D721Med (cell line): ENCODE measurements at regions not wholly inside any gene's neighbourhood (a gene's known extent, or its start where the extent isn't known, plus 50 kb on each side); places are given as distances from the start of the nearest gene placed in this dataset.
A peak's percentile ranks its signal among the peaks of the same experiment; 100 is the strongest.
"Not testable (repeated sequence)": the region's sequence is repeated elsewhere in the genome, so short reads cannot be mapped to it uniquely, and the experiment has no call there.

ENCODE experiments used
- DNase-seq: peaks from one replicate; pipeline ENCODE4 v3.0.0; 2011; ENCODE audit warnings: low spot score; ENCODE audit not compliant: insufficient read length
- FAIRE-seq: peaks from 2 replicates; lab custom pipeline; 2011; peaks lifted over from hg19 to GRCh38; lab: Jason Lieb, UNC
- TF ChIP-seq, protein P1 (sequence below): IDR thresholded peaks from 2 replicates; pipeline ENCODE4 v1.5.1; 2012; ENCODE audit warnings: mild to moderate bottlenecking, control low read depth; ENCODE audit not compliant: insufficient read depth; ENCODE audit errors: missing control alignments

DNA sequence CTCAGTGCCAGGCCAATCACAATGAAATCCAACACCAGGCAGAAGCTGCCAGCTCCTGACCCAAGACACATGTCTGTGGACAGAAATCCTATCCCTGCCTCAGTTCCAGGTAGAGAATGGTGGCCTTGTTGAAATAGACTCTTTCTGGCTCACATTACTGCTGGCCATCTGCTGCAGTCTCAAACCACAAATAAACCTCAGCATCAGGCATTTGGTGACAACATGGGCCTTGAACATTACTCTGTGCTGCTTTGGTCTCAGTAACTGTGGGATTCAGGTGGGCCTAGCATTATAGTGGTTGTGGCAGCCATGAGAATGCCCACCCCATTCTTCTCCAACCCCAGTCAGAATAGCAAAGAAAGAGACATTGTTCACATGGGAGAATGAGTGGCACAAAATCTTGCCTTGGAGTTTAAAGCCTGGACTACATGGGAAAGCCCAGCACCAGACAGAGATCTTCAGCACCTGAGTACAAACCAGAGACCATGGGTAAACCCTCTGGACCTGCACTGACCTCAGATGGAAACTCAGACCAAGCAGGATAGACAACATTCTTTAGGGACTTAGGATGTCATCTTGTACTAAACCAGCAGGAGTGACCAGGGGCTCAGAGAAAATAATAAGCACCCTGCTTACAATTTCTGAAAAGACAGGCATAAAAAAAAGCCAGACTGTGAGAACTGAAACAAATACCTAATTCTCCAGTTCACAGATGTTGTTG is 50.4 kb upstream of the TRAM1L1 start:
- TF ChIP-seq, protein P1, sequence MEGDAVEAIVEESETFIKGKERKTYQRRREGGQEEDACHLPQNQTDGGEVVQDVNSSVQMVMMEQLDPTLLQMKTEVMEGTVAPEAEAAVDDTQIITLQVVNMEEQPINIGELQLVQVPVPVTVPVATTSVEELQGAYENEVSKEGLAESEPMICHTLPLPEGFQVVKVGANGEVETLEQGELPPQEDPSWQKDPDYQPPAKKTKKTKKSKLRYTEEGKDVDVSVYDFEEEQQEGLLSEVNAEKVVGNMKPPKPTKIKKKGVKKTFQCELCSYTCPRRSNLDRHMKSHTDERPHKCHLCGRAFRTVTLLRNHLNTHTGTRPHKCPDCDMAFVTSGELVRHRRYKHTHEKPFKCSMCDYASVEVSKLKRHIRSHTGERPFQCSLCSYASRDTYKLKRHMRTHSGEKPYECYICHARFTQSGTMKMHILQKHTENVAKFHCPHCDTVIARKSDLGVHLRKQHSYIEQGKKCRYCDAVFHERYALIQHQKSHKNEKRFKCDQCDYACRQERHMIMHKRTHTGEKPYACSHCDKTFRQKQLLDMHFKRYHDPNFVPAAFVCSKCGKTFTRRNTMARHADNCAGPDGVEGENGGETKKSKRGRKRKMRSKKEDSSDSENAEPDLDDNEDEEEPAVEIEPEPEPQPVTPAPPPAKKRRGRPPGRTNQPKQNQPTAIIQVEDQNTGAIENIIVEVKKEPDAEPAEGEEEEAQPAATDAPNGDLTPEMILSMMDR = no peak
- DNase-seq (no peak), FAIRE-seq (no peak)

DNA sequence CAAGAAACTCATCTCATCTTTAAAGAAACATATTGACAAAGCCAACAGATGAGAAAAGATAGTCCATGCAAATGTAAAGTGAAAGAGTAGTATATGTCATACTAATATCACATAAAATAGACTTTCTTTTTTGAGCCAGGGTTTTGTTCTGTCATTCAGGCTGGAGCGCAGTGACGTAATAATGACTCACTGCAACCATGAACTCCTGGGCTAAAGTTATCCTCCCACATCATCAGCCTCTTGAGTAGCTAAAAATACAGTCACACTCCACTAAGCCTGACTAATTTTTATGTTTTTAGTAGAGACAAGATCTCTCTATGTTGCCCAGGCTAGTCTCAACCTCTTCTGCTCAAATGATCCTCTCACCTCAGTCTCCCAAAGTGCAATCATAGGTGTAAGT is 51.8 kb upstream of the TRAM1L1 start:
- FAIRE-seq = no peak

DNA sequence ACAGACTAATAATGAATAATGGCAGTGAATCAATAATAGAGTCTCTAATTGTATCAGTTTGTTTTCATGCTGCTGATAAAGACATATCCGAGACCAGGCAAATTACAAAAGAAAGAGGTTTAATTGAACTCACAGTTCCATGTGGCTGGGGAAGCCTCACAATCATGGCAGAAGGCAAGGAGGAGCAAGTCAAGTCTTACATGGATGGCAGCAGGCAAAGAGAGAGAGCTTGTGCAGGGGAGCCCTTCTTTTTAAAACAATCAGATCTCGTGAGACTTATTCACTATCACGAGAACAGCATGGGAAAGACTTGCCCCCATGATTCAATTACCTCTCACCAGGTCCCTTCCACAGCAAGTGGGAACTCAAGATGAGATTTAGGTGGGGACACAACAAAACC is 53.4 kb upstream of the TRAM1L1 start:
- not testable (repeated sequence) for DNase-seq, FAIRE-seq

More for the DNA sequence above, 51.8 kb upstream of the TRAM1L1 start:
- TF ChIP-seq, protein P1 = no peak
- no peak for DNase-seq

DNA sequence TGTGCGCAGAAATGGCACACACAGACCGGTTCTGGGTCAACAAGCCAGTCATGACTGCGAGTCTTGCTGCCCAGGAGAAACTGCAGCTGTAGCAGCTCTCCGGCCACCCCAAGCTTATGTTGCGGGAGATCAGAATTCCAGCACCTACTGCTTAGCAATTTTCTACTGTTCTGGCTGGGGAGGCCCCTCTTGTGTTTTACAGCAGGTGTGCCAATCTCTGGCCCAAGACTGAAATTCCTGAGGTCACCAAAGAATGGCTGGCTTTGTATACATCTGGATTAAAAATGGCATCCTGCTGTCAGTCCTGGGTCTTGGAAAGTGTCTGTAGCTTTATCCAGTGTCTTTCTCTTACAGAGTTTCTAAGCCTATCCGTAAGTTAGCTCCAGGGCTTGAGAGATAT is 68.9 kb upstream of the TRAM1L1 start:
- no peak for FAIRE-seq
- no peak for DNase-seq
- TF ChIP-seq, protein P1 = no peak

DNA sequence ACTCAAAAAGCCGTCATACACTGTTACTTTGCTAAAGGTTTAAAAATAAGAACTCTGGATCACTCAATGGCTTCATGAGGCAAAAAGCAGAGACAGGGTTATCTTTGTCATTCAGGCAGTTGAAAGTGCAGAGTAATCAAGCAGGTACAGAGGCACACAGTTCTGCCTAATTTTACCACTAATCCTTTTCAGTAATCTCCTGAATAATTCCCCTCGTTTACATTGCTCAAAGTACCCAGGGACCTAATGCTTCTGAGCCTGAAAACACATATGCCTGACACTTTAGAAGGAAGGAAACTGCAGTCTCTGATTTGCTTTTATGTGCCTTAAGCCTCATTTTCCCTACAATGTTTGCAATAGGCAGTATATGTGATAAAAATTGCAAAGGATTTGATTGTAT is 71.4 kb upstream of the TRAM1L1 start:
- FAIRE-seq = peak; percentile 55
- TF ChIP-seq, protein P1 = no peak
- no peak for DNase-seq

DNA sequence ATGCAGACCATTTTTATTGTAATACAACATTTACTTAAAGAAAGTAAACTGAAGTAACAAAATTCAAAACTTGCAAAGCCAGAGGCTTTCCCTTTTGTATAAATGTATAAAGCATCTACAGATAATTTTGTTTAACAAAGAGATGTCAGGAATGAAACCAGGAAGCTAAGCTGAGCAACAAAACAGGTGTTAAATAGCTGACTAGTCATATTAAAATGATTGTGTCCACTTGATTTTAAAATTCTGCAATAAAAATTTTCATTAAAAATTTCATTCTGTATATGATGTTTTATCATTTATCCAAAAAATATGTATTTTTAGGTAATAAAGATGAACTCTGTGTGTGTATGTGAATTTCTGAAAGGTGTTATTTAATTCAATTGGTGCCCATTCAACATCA is 72.0 kb upstream of the TRAM1L1 start:
- DNase-seq (no peak), FAIRE-seq (no peak)
- TF ChIP-seq, protein P1 = no peak

DNA sequence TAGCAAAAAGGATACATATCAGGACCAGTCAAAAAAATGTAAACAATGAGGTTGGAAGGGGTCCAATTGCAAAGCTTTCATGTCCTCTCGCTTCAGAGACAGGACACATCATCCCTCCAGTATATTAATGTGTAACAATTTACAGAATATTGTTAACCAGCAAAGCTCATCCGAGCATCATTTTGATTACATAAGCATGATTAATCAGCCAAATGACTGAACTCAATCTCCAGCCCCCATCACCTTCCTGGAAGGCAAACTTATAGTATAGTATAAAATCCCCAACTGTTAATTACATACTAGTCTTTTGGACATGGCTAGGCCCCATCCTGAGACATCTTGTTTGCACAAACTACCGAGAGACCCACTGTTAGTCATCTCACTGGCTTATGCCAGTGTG is 77.6 kb upstream of the TRAM1L1 start:
- TF ChIP-seq, protein P1 = no peak
- FAIRE-seq = no peak
- no peak for DNase-seq

DNA sequence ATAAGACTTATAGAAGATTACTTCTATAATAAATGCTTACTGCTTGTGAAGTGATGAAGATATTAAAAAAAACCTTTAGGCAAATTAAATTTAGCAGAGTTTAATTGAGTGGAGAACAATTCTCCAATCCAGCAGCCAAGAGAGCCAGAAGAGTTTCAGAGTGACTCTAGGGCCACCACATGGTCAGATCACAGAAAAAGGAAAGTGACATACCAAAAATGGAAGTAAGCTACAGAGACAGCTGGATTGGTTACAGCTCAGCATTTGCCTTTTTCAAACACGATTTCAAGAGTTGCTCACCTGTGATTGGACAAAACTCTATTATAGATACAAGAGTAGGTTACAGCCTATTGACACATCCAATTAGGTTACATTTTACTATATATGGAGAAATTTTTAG is 79.0 kb upstream of the TRAM1L1 start:
- FAIRE-seq (no peak), DNase-seq (no peak)
- TF ChIP-seq, protein P1 = peak; percentile 7

DNA sequence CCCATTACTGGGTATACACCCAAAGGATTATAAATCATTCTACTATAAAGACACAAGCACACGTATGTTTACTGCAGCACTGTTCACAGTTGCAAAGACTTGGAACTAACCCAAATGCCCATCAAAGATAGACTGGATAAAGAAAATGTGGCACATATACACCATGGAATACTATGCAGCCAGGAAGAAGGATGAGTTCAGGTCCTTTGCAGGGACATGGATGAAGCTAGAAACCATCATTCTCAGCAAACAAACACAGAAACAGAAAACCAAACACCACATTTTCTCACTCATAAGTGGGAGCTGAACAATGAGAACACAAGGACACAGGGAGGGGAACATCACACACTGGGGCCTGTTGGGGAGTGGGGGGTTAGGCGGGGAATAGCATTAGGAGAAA is 90.0 kb upstream of the TRAM1L1 start:
- not testable (repeated sequence) for FAIRE-seq, DNase-seq
